ENCODE measurements at regions not wholly inside any gene's neighbourhood (a gene's known extent, or its start where the extent isn't known, plus 50 kb on each side); places are given as distances from the start of the nearest gene placed in this dataset.

DNA sequence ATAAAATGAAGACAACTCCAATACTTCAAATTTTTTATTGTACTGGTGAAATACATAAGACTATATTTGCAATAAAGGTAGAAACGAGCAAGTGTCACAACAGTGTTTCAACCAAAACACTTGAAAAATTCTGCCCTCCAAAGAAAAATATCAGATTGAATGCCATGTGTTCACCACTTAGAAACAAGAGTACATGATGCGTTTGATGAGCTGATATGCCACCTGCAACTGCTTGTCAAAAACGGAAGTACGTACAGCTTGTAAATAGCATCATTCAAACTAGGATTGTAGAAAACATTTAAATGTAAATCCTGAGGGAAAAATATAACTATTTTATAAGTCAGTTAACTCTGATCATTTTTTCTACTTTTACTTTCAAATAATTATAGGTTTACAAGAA, 276.1 kb downstream of the ANTXR2 start:
- TF ChIP-seq, protein P1, sequence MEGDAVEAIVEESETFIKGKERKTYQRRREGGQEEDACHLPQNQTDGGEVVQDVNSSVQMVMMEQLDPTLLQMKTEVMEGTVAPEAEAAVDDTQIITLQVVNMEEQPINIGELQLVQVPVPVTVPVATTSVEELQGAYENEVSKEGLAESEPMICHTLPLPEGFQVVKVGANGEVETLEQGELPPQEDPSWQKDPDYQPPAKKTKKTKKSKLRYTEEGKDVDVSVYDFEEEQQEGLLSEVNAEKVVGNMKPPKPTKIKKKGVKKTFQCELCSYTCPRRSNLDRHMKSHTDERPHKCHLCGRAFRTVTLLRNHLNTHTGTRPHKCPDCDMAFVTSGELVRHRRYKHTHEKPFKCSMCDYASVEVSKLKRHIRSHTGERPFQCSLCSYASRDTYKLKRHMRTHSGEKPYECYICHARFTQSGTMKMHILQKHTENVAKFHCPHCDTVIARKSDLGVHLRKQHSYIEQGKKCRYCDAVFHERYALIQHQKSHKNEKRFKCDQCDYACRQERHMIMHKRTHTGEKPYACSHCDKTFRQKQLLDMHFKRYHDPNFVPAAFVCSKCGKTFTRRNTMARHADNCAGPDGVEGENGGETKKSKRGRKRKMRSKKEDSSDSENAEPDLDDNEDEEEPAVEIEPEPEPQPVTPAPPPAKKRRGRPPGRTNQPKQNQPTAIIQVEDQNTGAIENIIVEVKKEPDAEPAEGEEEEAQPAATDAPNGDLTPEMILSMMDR (IDR thresholded peaks at IDR 0.05) = no peak
- no peak for TF ChIP-seq POLR2A (IDR thresholded peaks at IDR 0.05)

All from ovary (tissue), 3 donors.